Suprapubic skin (tissue), 3 donors: ENCODE measurements at regions not wholly inside any gene's neighbourhood (a gene's known extent, or its start where the extent isn't known, plus 50 kb on each side); places are given as distances from the start of the nearest gene placed in this dataset.

Experiments
- POLR2A ChIP-seq, 2 donors: fragments of 450-650 bp; IDR thresholded peaks; one replicate each; pipeline ENCODE4 v1.6.1; 2017; ENCODE audit warnings: antibody characterized with exemption in 2 of 2, mild to moderate bottlenecking in 2 of 2, moderate library complexity in 2 of 2
- TF ChIP-seq, protein P1 (sequence below), 2 donors: fragments of 200-600 bp in 1 of 2; fragments of 450-650 bp in 1 of 2; sonication (generic) in 1 of 2; IDR thresholded peaks; one replicate each; pipeline ENCODE4 v1.5.1; 2016 to 2019; ENCODE audit warnings: antibody characterized with exemption in 2 of 2, mild to moderate bottlenecking in 1 of 2, moderate library complexity in 1 of 2

DNA sequence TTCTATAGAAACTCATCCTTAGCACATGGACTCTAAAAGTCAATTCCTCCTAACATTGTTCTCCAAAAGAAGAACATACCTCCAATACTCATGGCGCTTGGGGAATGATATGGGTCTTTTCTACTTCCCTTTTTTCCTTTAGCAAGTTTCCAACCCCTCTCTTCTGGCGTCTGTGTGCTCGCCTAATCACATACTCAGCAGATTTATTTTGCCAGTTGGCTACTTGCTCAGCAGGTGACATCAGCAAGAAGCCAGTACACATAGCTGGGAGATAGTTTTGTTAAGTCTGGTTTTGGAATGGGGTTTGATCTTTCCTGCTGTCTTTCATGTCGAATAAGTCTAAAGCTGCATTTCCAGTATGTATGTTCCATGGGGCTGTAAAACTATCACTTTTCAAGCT is 193.8 kb downstream of the POM121L12 start:
- no peak for TF ChIP-seq POLR2A (IDR thresholded peaks at IDR 0.05)
- TF ChIP-seq, protein P1, sequence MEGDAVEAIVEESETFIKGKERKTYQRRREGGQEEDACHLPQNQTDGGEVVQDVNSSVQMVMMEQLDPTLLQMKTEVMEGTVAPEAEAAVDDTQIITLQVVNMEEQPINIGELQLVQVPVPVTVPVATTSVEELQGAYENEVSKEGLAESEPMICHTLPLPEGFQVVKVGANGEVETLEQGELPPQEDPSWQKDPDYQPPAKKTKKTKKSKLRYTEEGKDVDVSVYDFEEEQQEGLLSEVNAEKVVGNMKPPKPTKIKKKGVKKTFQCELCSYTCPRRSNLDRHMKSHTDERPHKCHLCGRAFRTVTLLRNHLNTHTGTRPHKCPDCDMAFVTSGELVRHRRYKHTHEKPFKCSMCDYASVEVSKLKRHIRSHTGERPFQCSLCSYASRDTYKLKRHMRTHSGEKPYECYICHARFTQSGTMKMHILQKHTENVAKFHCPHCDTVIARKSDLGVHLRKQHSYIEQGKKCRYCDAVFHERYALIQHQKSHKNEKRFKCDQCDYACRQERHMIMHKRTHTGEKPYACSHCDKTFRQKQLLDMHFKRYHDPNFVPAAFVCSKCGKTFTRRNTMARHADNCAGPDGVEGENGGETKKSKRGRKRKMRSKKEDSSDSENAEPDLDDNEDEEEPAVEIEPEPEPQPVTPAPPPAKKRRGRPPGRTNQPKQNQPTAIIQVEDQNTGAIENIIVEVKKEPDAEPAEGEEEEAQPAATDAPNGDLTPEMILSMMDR (IDR thresholded peaks at IDR 0.05), result no peak
